ENCODE measurements at regions not wholly inside any gene's neighbourhood (a gene's known extent, or its start where the extent isn't known, plus 50 kb on each side); places are given as distances from the start of the nearest gene placed in this dataset.

DNA sequence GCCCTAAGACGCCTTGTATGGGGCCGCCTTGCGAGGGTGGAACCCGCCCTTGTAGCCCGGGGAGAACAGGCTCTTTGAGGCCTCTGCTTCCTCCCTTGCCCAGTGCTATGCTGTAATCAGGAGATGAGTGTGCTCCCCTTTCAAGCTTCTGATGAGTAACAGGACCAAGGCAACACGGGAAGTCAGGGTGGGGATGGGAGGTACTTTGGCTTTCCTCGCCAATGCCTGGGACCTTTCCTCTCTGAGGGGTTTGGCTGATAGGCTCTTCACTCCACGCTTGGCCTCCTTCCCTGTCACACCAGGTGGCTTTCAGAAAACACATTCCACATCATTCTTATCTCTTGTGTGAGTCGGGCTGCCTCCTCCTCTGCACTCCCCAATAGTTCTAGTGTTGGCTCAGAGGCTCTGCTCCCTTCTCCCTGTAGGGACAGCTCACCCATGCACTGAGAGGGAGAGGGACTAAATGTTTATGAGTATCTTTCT is 223.7 kb upstream of the TRIB2 start:
- TF ChIP-seq, protein P1, sequence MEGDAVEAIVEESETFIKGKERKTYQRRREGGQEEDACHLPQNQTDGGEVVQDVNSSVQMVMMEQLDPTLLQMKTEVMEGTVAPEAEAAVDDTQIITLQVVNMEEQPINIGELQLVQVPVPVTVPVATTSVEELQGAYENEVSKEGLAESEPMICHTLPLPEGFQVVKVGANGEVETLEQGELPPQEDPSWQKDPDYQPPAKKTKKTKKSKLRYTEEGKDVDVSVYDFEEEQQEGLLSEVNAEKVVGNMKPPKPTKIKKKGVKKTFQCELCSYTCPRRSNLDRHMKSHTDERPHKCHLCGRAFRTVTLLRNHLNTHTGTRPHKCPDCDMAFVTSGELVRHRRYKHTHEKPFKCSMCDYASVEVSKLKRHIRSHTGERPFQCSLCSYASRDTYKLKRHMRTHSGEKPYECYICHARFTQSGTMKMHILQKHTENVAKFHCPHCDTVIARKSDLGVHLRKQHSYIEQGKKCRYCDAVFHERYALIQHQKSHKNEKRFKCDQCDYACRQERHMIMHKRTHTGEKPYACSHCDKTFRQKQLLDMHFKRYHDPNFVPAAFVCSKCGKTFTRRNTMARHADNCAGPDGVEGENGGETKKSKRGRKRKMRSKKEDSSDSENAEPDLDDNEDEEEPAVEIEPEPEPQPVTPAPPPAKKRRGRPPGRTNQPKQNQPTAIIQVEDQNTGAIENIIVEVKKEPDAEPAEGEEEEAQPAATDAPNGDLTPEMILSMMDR (conservative IDR thresholded peaks at IDR 0.05; ENCODE audit: low read depth, low read length), result no peak
- no peak overlapping the region for H3K4me3 ChIP-seq (ENCODE audit: low read depth, low read length)
- no peak for DNase-seq (ENCODE audit: low read depth)

DNA sequence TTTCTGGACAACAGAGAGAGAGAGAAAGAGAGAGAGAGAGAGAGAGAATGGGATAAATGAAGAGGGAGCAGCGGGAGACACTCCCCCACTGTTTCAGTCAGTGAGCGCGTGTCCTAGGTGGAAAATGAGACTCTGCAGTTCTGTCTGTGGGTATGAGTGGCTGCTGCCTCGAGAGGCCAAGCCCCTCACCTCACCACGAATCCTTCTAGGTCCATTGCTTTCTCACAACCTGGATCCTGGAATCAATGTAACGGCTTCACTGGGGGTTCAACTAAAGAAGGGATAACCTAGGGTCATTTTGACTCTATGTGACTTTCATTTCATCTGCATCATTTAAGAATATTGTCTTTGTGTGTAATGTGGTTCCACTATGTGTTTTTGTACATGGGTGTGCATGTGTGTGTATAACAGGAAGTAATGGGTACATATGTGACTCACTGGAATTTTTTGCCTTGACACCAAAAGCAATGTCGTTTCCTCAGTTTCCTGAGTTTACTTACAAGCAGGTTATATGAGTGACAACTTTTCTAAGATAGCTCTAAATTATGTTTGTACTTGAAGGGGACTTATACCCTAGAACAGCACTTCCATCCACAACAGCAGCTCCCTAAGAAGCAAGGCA is 221.4 kb upstream of the TRIB2 start:
- no peak overlapping the region for H3K4me3 ChIP-seq (ENCODE audit: low read depth, low read length)
- TF ChIP-seq, protein P1 (conservative IDR thresholded peaks at IDR 0.05; ENCODE audit: low read depth, low read length), result no peak
- DNase-seq (ENCODE audit: low read depth), result no peak

DNA sequence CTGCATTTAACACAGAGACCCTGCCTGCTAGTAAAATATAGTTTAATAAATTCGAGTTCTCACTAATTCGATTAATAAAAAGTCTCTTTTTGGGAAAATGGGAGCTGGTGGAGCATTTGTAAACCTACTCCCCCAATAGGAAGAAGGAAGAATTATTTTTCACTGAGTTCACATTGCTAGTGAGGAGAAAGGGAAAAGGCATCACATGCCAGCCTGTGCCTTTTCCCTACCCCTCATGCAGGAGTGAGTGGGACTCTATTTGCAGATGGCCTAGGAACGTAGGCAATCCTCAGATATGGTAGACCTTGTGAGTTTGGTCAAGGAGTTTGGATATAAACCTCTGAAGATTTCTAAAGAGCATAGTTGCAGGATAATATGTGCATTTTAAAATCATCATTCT is 218.4 kb upstream of the TRIB2 start:
- no peak for DNase-seq (ENCODE audit: low read depth)
- no peak overlapping the region for H3K4me3 ChIP-seq (ENCODE audit: low read depth, low read length)
- TF ChIP-seq, protein P1 (conservative IDR thresholded peaks at IDR 0.05; ENCODE audit: low read depth, low read length), result peak; percentile 8

DNA sequence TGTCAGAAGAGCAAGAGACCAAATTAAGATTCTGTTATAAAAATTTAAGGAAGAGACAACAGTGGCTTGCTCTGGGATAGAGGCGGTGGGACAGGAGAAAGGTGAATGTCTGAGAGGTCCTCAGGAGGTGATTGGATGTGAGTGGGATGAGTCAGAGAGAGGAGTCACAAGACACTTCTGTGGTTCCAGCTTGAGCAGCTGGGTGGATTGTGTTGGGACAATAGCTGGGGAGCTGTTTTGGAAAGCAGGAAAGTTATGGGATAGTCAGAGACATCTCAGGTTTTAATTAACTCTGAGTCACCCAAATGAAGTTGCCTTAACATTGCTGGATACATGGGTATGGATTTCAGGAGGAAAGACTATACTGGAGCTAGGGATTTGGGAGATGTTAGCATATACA is 218.0 kb upstream of the TRIB2 start:
- TF ChIP-seq, protein P1 (conservative IDR thresholded peaks at IDR 0.05; ENCODE audit: low read depth, low read length), result no peak
- H3K4me3 ChIP-seq (ENCODE audit: low read depth, low read length), result no peak overlapping the region
- DNase-seq (ENCODE audit: low read depth), result peak; percentile 38

DNA sequence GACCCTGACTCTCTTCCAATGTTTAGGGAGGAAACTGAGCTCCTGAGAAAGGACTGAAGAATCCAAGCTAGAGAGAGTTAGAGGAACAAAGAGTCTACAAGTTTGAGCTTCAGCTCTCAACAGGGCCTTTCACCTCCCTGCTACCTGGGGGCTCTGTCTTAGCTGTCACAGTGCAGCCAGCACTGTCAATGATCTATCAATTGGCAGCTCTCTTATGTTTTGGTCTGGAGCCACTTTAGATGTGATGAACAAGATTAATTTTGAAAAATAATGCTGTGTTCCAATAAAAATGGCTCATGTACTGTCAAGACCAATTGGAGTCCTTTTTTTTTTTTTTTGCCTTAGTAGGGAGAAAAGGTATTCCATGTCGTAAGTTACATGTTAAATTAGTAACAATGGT is 215.8 kb upstream of the TRIB2 start:
- TF ChIP-seq, protein P1 (conservative IDR thresholded peaks at IDR 0.05; ENCODE audit: low read depth, low read length), result no peak
- H3K4me3 ChIP-seq (ENCODE audit: low read depth, low read length), result no peak overlapping the region
- no peak for DNase-seq (ENCODE audit: low read depth)

DNA sequence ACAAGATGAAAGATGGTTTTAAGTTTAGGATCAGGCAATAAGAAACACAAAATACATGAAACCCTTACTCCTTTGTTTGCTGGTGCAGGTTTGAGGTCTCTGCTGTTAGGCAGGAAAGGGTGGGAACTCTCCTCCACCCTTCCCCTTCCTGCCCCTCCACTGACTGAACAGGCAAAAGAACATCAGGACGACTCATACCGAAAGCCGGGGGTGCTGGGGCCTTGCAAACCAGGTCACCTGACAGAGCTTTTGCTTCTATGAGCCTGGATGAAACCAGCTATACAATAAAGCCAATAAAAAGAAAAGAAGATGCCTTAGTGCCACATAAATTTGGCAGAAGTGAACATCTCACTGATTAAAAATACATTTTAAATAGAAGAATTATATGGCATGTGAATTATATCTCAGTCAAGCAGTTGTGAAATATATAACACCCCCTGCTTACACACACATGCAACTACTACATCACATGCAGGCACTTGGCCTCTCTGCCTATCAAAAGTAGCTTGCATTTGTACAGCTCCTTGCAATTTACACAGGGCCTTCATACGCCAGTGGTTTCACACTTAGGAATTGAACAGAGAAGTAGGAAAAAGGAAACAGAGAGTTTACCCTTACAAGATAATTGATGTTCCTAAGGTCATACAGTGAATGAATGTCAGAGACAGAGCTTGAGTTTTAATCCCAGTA is 215.1 kb upstream of the TRIB2 start:
- TF ChIP-seq, protein P1 (conservative IDR thresholded peaks at IDR 0.05; ENCODE audit: low read depth, low read length), result no peak
- H3K4me3 ChIP-seq (ENCODE audit: low read depth, low read length), result no peak overlapping the region
- DNase-seq (ENCODE audit: low read depth), result no peak

DNA sequence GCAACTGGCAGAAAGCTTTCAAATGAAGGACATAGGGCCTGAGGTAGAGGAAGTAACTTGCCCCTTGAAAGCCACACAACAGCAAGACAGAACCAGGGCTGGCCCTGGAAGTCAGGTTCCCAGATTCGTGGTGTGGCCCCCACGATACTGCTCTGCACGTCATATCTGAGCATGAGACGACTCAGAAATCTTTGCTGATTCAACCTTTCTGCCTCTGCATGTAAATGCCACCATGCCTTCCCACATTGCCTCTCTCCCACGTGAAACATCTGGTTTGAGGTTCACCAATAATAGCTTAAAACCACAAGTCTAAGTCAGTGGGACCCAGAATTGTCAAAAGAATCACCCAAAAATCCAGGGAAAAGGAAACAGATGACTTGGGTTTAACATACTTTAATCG is 214.0 kb upstream of the TRIB2 start:
- no peak for DNase-seq (ENCODE audit: low read depth)
- H3K4me3 ChIP-seq (ENCODE audit: low read depth, low read length), result no peak overlapping the region
- TF ChIP-seq, protein P1 (conservative IDR thresholded peaks at IDR 0.05; ENCODE audit: low read depth, low read length), result no peak

All from epithelial cell of proximal tubule (primary cell).